Right lobe of liver (tissue), 6 donors: ENCODE measurements at regions not wholly inside any gene's neighbourhood (a gene's known extent, or its start where the extent isn't known, plus 50 kb on each side); places are given as distances from the start of the nearest gene placed in this dataset.
A peak's percentile ranks its signal among the peaks of the same experiment; 100 is the strongest.

ENCODE experiments used
- ATAC-seq, 4 donors: fragments of 200-7000 bp; cut with Tn5 transposase; one replicate each; pipeline ENCODE4 v1.9.1; 2020; ENCODE audit warnings: mild to moderate bottlenecking in 4 of 4, moderate library complexity in 4 of 4
- DNase-seq, 3 donors: peaks; one replicate each; pipeline ENCODE4 v3.0.0-alpha.2; 2020
- H3K27ac ChIP-seq, 3 donors: fragments of 200-600 bp; one replicate each; pipeline ENCODE4 v1.8.0; 2022
- H3K27me3 ChIP-seq, 2 donors: fragments of 200-600 bp; one replicate each; pipeline ENCODE4 v1.8.0; 2022
- H3K36me3 ChIP-seq, 4 donors: fragments of 200-600 bp; sonication (generic) in 1 of 4; one replicate each; pipeline versions ENCODE4 v1.5.1 to v1.8.0; 2017 to 2022; ENCODE audit warnings: control low read depth in 1 of 4
- H3K4me1 ChIP-seq, 4 donors: fragments of 200-600 bp; sonication (generic) in 1 of 4; one replicate each; pipeline versions ENCODE4 v1.5.1 to v1.8.0; 2017 to 2022; ENCODE audit warnings: control low read depth in 1 of 4
- H3K4me3 ChIP-seq, 3 donors: fragments of 200-600 bp; one replicate each; pipeline ENCODE4 v1.8.0; 2022
- H3K9me3 ChIP-seq, 4 donors: fragments of 200-600 bp; sonication (generic) in 1 of 4; one replicate each; pipeline versions ENCODE4 v1.5.1 to v1.8.0; 2017 to 2022; ENCODE audit warnings: control low read depth in 1 of 4
- CTCF ChIP-seq, 4 donors: fragments of 200-600 bp in 3 of 4; fragments of 450-650 bp in 1 of 4; IDR thresholded peaks; one replicate each; pipeline versions ENCODE4 v1.5.1 to v1.8.0; 2016 to 2022; ENCODE audit warnings: antibody characterized with exemption in 4 of 4, mild to moderate bottlenecking in 2 of 4
- POLR2A ChIP-seq: fragments of 450-650 bp; IDR thresholded peaks from one replicate; pipeline ENCODE4 v1.6.1; 2017; ENCODE audit warnings: antibody characterized with exemption, mild to moderate bottlenecking
- WGBS: methylation state at CpG from one replicate; pipeline ENCODE4 v1.1.6; 2018; ENCODE audit warnings: low coverage, low lambda C conversion rate; ENCODE audit not compliant: insufficient coverage; ENCODE audit errors: missing lambda C conversion rate; 5-methylcytosine and 5-hydroxymethylcytosine counted together
- intact Hi-C, 2 donors: fragments of 100-400 bp; cut with DNase I; formaldehyde crosslinking; loops; one replicate each; pipeline versions ENCODE4 v1.11.2 to v1.14.1; 2022
- donor health status: DM: no; HTN: yes; CAD: no.
- donor health status: DM: no; HTN: no; CAD: no.
- donor health status: DM: no; HTN: no; CAD: no.
- donor health status: DM: no; HTN: yes; CAD: no.
- donor health status: DM: no; HTN: yes; CAD: no.

GRCh38 chr6:6910734-6911295 is 196.9 kb upstream of the RREB1 start:
- ATAC-seq (no peak), DNase-seq (no peak)
- no peak overlapping the region for H3K4me3 ChIP-seq
- H3K9me3 ChIP-seq = no peaks in the 10 kb centered on the region
- H3K27ac ChIP-seq = no peak overlapping the region
- H3K27me3 ChIP-seq = no peaks in the 10 kb centered on the region
- 84% methylated on average over 6 of the region's 6 CpGs for WGBS
- intact Hi-C loops = no loop called here
- no peaks in the 10 kb centered on the region for H3K36me3 ChIP-seq
- H3K4me1 ChIP-seq = no peaks in the 10 kb centered on the region
- no peak for TF ChIP-seq POLR2A
- no peak for TF ChIP-seq CTCF (IDR thresholded peaks at IDR 0.05)

DNA sequence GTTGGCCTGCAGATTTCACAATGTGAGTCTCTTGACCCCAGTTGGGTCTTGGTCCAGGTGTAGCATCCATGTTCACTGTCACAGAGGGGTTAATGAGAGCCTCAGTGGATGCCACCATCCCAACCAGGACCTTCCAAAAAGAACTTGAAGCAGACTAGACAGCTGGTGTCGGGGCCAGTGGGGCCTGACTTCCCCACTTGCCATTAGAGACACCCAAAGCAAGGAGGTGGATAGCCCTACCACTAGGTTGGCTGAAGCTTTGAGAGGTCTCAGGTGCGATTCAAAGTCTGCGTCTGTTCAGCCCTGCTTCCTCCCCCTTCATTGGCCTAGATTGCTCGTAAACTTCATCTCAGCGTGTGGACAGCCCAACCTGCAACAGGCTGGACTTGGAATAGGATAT is 196.4 kb upstream of the RREB1 start:
- 17% methylated on average over 1 of the region's 5 CpGs for WGBS
- H3K27ac ChIP-seq = no peak overlapping the region
- H3K4me3 ChIP-seq = no peak overlapping the region
- H3K4me1 ChIP-seq = peaks cover 0 to 2% (median under 1%) of the 10 kb centered on the region in 4 donors
- TF ChIP-seq POLR2A = no peak
- no peak for TF ChIP-seq CTCF (IDR thresholded peaks at IDR 0.05)
- H3K9me3 ChIP-seq = no peaks in the 10 kb centered on the region
- ATAC-seq (no peak), DNase-seq (no peak)
- H3K36me3 ChIP-seq = no peaks in the 10 kb centered on the region
- H3K27me3 ChIP-seq = no peaks in the 10 kb centered on the region
- intact Hi-C loops = no loop called here

- DNase-seq = no peak
Measured at GRCh38 chr6:6912817-6913744, 194.7 kb upstream of the RREB1 start.

DNA sequence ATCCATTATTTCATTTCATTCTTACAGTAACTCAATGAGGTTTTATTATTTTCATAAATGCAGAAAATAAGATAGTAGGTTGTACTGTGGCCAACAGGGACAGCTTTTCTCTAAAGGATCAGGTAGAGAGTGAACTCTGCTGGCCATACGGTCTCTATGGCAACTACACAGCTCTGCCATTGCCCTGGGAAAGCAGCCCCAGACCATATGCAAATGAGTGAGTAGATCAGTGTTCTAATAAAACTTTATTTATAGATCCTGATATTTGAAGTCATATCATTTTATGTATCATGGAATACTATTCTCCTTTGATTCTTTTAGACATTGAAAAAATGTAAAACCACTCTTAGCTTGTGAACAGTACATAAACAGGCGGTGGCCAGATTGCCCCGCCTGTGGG is 192.5 kb upstream of the RREB1 start:
- WGBS = 55% methylated on average over 3 of the region's 3 CpGs
- peak; percentile 34 to 65 (median 54) for ATAC-seq
- no peak for DNase-seq

More at GRCh38 chr6:6912817-6913744, 194.7 kb upstream of the RREB1 start:
- ATAC-seq = no peak
- H3K27ac ChIP-seq = no peak overlapping the region
- intact Hi-C loops = no loop called here
- TF ChIP-seq CTCF (IDR thresholded peaks at IDR 0.05) (no peak), POLR2A (no peak)
- H3K4me3 ChIP-seq = no peak overlapping the region
- 79% methylated on average over 8 of the region's 11 CpGs for WGBS
- H3K4me1 ChIP-seq = peaks cover 0 to 8% (median 4%) of the 10 kb centered on the region in 4 donors
- H3K9me3 ChIP-seq = no peaks in the 10 kb centered on the region
- no peaks in the 10 kb centered on the region for H3K36me3 ChIP-seq
- H3K27me3 ChIP-seq = no peaks in the 10 kb centered on the region

More for the DNA sequence above, 192.5 kb upstream of the RREB1 start:
- H3K36me3 ChIP-seq = no peaks in the 10 kb centered on the region
- H3K27me3 ChIP-seq = no peaks in the 10 kb centered on the region
- H3K9me3 ChIP-seq = no peaks in the 10 kb centered on the region
- peak overlapping the region in 2 of 3 donors; percentile 10 to 36 for H3K4me3 ChIP-seq
- TF ChIP-seq POLR2A (no peak), CTCF (IDR thresholded peaks at IDR 0.05) (peak in 1 of 4 donors; percentile 7)
- peak overlapping the region; percentile 35 to 91 (median 87) for H3K27ac ChIP-seq
- H3K4me1 ChIP-seq = peaks cover 0 to 8% (median 4%) of the 10 kb centered on the region in 4 donors
- intact Hi-C loops = no loop called here
